OCI-LY1 (cell line): ENCODE measurements at regions not wholly inside any gene's neighbourhood (a gene's known extent, or its start where the extent isn't known, plus 50 kb on each side); places are given as distances from the start of the nearest gene placed in this dataset.

Experiments used
- H2AFZ ChIP-seq: fragments of 200-600 bp; sonication (generic), shearing (Covaris generic); 2 replicates; pipeline ENCODE4 v1.6.0; 2014; ENCODE audit warnings: antibody characterized with exemption, mild to moderate bottlenecking, low read length
- H3F3A ChIP-seq: fragments of 200-600 bp; sonication (generic), shearing (Covaris generic); 2 replicates; pipeline ENCODE4 v1.6.0; 2014; ENCODE audit warnings: mild to moderate bottlenecking, antibody characterized with exemption, low read length, moderate library complexity; ENCODE audit not compliant: insufficient read depth
- H3K27ac ChIP-seq: fragments of 200-600 bp; sonication (generic); 2 replicates; pipeline ENCODE4 v1.5.1; 2014; ENCODE audit warnings: low read length, mixed run types, mild to moderate bottlenecking, low read depth; ENCODE audit not compliant: poor library complexity, severe bottlenecking
- H3K27me3 ChIP-seq: fragments of 200-600 bp; sonication (generic); 2 replicates; pipeline ENCODE4 v1.6.0; 2014; ENCODE audit warnings: antibody characterized with exemption, mild to moderate bottlenecking, low read length, moderate library complexity; ENCODE audit not compliant: insufficient read depth
- H3K36me3 ChIP-seq: fragments of 200-600 bp; sonication (generic); 2 replicates; pipeline ENCODE4 v1.6.1; 2014; ENCODE audit warnings: mild to moderate bottlenecking, antibody characterized with exemption, low read length, moderate library complexity, mixed read lengths; ENCODE audit not compliant: insufficient read depth
- H3K4me1 ChIP-seq: fragments of 200-600 bp; sonication (generic); 2 replicates; pipeline ENCODE4 v1.5.1; 2014; ENCODE audit warnings: mild to moderate bottlenecking, low read length, moderate library complexity; ENCODE audit not compliant: insufficient read depth, severe bottlenecking
- H3K4me2 ChIP-seq: fragments of 200-600 bp; sonication (generic), shearing (Covaris generic); 2 replicates; pipeline ENCODE4 v1.6.1; 2014; ENCODE audit warnings: low read length
- H3K4me3 ChIP-seq: fragments of 200-600 bp; sonication (generic); 2 replicates; pipeline ENCODE4 v1.5.1; 2014; ENCODE audit warnings: low read length, low read depth, mild to moderate bottlenecking, mixed read lengths; ENCODE audit not compliant: poor library complexity, severe bottlenecking
- H3K79me2 ChIP-seq: fragments of 200-600 bp; shearing (Covaris generic); 2 replicates; pipeline ENCODE4 v1.6.1; 2016; ENCODE audit warnings: mixed run types, low read length, mixed read lengths; ENCODE audit not compliant: insufficient read depth
- H3K9ac ChIP-seq: fragments of 200-600 bp; sonication (generic), shearing (Covaris generic); 2 replicates; pipeline ENCODE4 v1.6.1; 2014; ENCODE audit warnings: mild to moderate bottlenecking, low read length, mixed read lengths
- H3K9me2 ChIP-seq: fragments of 200-600 bp; sonication (generic), shearing (Covaris generic); 2 replicates; pipeline ENCODE4 v1.6.1; 2014; ENCODE audit warnings: low read depth, mild to moderate bottlenecking, low read length, mixed read lengths
- H3K9me3 ChIP-seq: fragments of 200-600 bp; shearing (Covaris generic); 2 replicates; pipeline ENCODE4 v1.6.1; 2014; ENCODE audit warnings: low read length, mixed read lengths
- H4K20me1 ChIP-seq: fragments of 200-600 bp; sonication (generic), shearing (Covaris generic); 2 replicates; pipeline ENCODE4 v1.6.0; 2016; ENCODE audit warnings: mild to moderate bottlenecking, low read length; ENCODE audit not compliant: insufficient read depth
- CTCF ChIP-seq: fragments of 200-600 bp; sonication (generic), shearing (Covaris generic); IDR thresholded peaks from 2 replicates; pipeline ENCODE4 v1.5.1; 2017; ENCODE audit warnings: mild to moderate bottlenecking, antibody characterized with exemption, low read length, moderate library complexity, mixed read lengths
- EZH2 ChIP-seq: fragments of 200-600 bp; sonication (generic), shearing (Covaris generic); IDR thresholded peaks from 2 replicates; pipeline ENCODE4 v1.8.0; 2017; ENCODE audit warnings: borderline replicate concordance, mixed run types, mild to moderate bottlenecking, antibody characterized with exemption, low read length, moderate library complexity, mixed read lengths

GRCh38 chr1:60461925-60462595 lies 388.5 kb upstream of the C1orf87 start:
- Histone ChIP-seq H3K4me3 (no peak overlapping the region), H3F3A (no peaks in the 10 kb centered on the region), H3K9ac (no peak overlapping the region), H3K4me1 (no peaks in the 10 kb centered on the region), H3K27ac (no peak overlapping the region), H3K9me2 (no peaks in the 10 kb centered on the region), H2AFZ (no peak overlapping the region), H3K36me3 (no peaks in the 10 kb centered on the region), H3K9me3 (no peaks in the 10 kb centered on the region), H3K79me2 (no peaks in the 10 kb centered on the region), H3K4me2 (no peak overlapping the region), H3K27me3 (no peaks in the 10 kb centered on the region), H4K20me1 (no peaks in the 10 kb centered on the region)
- TF ChIP-seq EZH2 (no peak), CTCF (no peak)

- no peak overlapping the region for H3K9ac ChIP-seq
These were observed 384.5 kb upstream of the C1orf87 start for GRCh38 chr1:60458111-60458510.

GRCh38 chr1:60449876-60450275 lies 376.3 kb upstream of the C1orf87 start:
- H3K4me3 ChIP-seq: no peak overlapping the region
- H3K9ac ChIP-seq: no peak overlapping the region
- no peak overlapping the region for H3K27ac ChIP-seq
- H3K9me2 ChIP-seq: no peaks in the 10 kb centered on the region
- H2AFZ ChIP-seq: no peak overlapping the region
- no peaks in the 10 kb centered on the region for H3K36me3 ChIP-seq
- no peaks in the 10 kb centered on the region for H3K27me3 ChIP-seq
- TF ChIP-seq CTCF (no peak), EZH2 (no peak)
- no peaks in the 10 kb centered on the region for H3F3A ChIP-seq
- H3K9me3 ChIP-seq: no peaks in the 10 kb centered on the region
- no peaks in the 10 kb centered on the region for H4K20me1 ChIP-seq
- H3K4me2 ChIP-seq: no peak overlapping the region
- H3K79me2 ChIP-seq: no peaks in the 10 kb centered on the region
- no peaks in the 10 kb centered on the region for H3K4me1 ChIP-seq

More at GRCh38 chr1:60458111-60458510, 384.5 kb upstream of the C1orf87 start:
- Histone ChIP-seq H4K20me1 (no peaks in the 10 kb centered on the region), H2AFZ (no peak overlapping the region), H3K27me3 (no peaks in the 10 kb centered on the region), H3K4me3 (no peak overlapping the region), H3K9me2 (no peaks in the 10 kb centered on the region), H3K9me3 (no peaks in the 10 kb centered on the region), H3K79me2 (no peaks in the 10 kb centered on the region), H3K4me1 (no peaks in the 10 kb centered on the region), H3K4me2 (no peak overlapping the region), H3K36me3 (no peaks in the 10 kb centered on the region), H3F3A (no peaks in the 10 kb centered on the region), H3K27ac (no peak overlapping the region)
- TF ChIP-seq CTCF (no peak), EZH2 (no peak)
